Astrocyte (in vitro differentiated cells and primary cell): ENCODE measurements at regions not wholly inside any gene's neighbourhood (a gene's known extent, or its start where the extent isn't known, plus 50 kb on each side); places are given as distances from the start of the nearest gene placed in this dataset.

Experiments used
- DNase-seq: peaks from one replicate; pipeline ENCODE4 v3.0.0-alpha.2; 2010; ENCODE audit warnings: low read depth
- FAIRE-seq: peaks from 2 replicates; lab custom pipeline; 2011; peaks lifted over from hg19 to GRCh38; lab: Jason Lieb, UNC
- H2AFZ ChIP-seq: 2 replicates; pipeline ENCODE4 v1.6.0; 2012; ENCODE audit warnings: low read depth, low read length, inconsistent platforms
- H3K27ac ChIP-seq: 2 replicates; pipeline ENCODE4 v1.5.1; 2011; ENCODE audit warnings: low read depth, low read length, inconsistent platforms
- H3K27me3 ChIP-seq: 2 replicates; pipeline ENCODE4 v1.6.0; 2011; ENCODE audit warnings: low read length, inconsistent platforms; ENCODE audit not compliant: insufficient read depth
- H3K36me3 ChIP-seq: 2 replicates; pipeline ENCODE4 v1.5.1; 2011; ENCODE audit warnings: low read length, inconsistent platforms; ENCODE audit not compliant: insufficient read depth
- H3K4me1 ChIP-seq: 2 replicates; pipeline ENCODE4 v1.5.1; 2011; ENCODE audit warnings: low read length, inconsistent platforms; ENCODE audit not compliant: insufficient read depth
- H3K4me2 ChIP-seq: 2 replicates; pipeline ENCODE4 v1.6.0; 2012; ENCODE audit warnings: low read length, inconsistent platforms
- H3K4me3 ChIP-seq: 2 replicates; pipeline ENCODE4 v1.5.1; 2011; ENCODE audit warnings: low read depth, mild to moderate bottlenecking, low read length, inconsistent platforms; ENCODE audit not compliant: insufficient read depth
- H3K79me2 ChIP-seq: 2 replicates; pipeline ENCODE4 v1.6.0; 2012; ENCODE audit warnings: mild to moderate bottlenecking, low read length, inconsistent platforms; ENCODE audit not compliant: insufficient read depth
- H3K9ac ChIP-seq: 2 replicates; pipeline ENCODE4 v1.6.0; 2012; ENCODE audit warnings: mild to moderate bottlenecking, low read length, inconsistent platforms
- H3K9me3 ChIP-seq: 2 replicates; pipeline ENCODE4 v1.5.1; 2012; ENCODE audit warnings: low read depth, mild to moderate bottlenecking, low read length, inconsistent platforms; ENCODE audit not compliant: insufficient read depth
- H4K20me1 ChIP-seq: 2 replicates; pipeline ENCODE4 v1.6.0; 2012; ENCODE audit warnings: low read length, inconsistent platforms; ENCODE audit not compliant: insufficient read depth
- H3K27ac Mint-ChIP-seq: one replicate; pipeline ENCODE4 v1.8.0; 2021; ENCODE audit warnings: mild to moderate bottlenecking, mixed read lengths; ENCODE audit not compliant: unreplicated experiment
- H3K27me3 Mint-ChIP-seq: one replicate; pipeline ENCODE4 v1.8.0; 2021; ENCODE audit warnings: low read depth, mixed read lengths; ENCODE audit not compliant: unreplicated experiment
- H3K36me3 Mint-ChIP-seq: one replicate; pipeline ENCODE4 v1.8.0; 2021; ENCODE audit warnings: low read depth, mixed read lengths; ENCODE audit not compliant: unreplicated experiment
- H3K4me1 Mint-ChIP-seq: one replicate; pipeline ENCODE4 v1.8.0; 2021; ENCODE audit warnings: low read depth, mixed read lengths; ENCODE audit not compliant: unreplicated experiment
- H3K4me3 Mint-ChIP-seq: one replicate; pipeline ENCODE4 v1.8.0; 2021; ENCODE audit warnings: mild to moderate bottlenecking, moderate library complexity, mixed read lengths; ENCODE audit not compliant: unreplicated experiment
- H3K9me3 Mint-ChIP-seq: one replicate; pipeline ENCODE4 v1.8.0; 2021; ENCODE audit warnings: mild to moderate bottlenecking, mixed read lengths; ENCODE audit not compliant: unreplicated experiment
- CTCF ChIP-seq: IDR thresholded peaks from 2 replicates; pipeline ENCODE4 v1.5.1; 2011; ENCODE audit warnings: low read depth, mild to moderate bottlenecking, inconsistent platforms, low read length, moderate library complexity; ENCODE audit not compliant: insufficient read depth
- EZH2 ChIP-seq: IDR thresholded peaks from 2 replicates; pipeline ENCODE4 v1.6.1; 2012; ENCODE audit warnings: mild to moderate bottlenecking, low read length, inconsistent platforms; ENCODE audit not compliant: insufficient read depth

DNA sequence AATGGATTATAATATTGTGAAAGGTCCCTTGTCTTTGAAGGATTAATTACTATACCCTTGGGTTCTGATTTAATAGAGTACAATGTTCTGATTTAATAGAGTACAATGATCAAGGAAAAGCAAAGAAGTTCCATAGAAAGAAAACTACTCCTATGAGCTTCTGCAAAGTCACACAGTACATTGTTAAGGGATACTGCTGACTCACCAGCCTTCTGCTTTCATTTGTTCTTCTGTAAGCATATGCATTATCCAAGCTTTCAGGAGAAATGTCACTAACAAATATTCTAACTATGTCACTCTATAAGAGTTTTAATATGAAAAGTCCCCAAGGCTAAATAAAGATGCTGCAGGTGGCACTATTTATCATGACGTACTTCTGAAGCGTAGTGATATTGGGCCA, 396.7 kb downstream of the RFC3 start:
- Mint-ChIP-seq H3K27ac (no peak overlapping the region), H3K4me3 (no peak overlapping the region), H3K9me3 (peaks cover 4% of the 10 kb centered on the region), H3K4me1 (peaks cover 5% of the 10 kb centered on the region), H3K36me3 (no peaks in the 10 kb centered on the region), H3K27me3 (no peaks in the 10 kb centered on the region)
- H3K27me3 ChIP-seq, result no peaks in the 10 kb centered on the region
- TF ChIP-seq CTCF (no peak), EZH2 (no peak)
- H3K9ac ChIP-seq, result no peak overlapping the region
- H3K4me3 ChIP-seq, result no peak overlapping the region
- H2AFZ ChIP-seq, result no peak overlapping the region
- no peak for DNase-seq
- no peaks in the 10 kb centered on the region for H3K79me2 ChIP-seq
- FAIRE-seq, result no peak
- H3K36me3 ChIP-seq, result no peaks in the 10 kb centered on the region
- H3K9me3 ChIP-seq, result no peaks in the 10 kb centered on the region
- no peak overlapping the region for H3K4me2 ChIP-seq
- H3K4me1 ChIP-seq, result no peaks in the 10 kb centered on the region
- H3K27ac ChIP-seq, result no peak overlapping the region
- no peaks in the 10 kb centered on the region for H4K20me1 ChIP-seq

DNA sequence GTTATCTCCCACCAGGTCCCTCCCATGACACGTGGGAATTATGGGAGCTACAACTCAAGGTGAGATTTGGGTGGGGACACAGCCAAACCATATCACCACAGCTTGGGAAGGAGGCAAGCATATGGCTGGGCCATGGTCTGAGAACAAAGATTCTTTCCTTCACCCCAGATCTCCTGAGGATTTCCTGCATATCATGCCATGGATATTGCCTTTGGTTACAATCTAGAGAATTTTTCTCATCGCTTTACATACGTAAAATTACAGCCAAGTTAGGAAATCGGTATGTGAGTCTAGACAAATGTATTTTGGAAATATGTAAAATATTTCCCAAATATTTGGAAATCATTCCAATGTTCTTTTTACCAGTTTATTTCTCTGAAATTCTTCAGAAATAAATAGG, 398.3 kb downstream of the RFC3 start:
- TF ChIP-seq CTCF (no peak), EZH2 (no peak)
- Mint-ChIP-seq H3K27me3 (no peaks in the 10 kb centered on the region), H3K27ac (no peak overlapping the region), H3K4me1 (peaks cover 5% of the 10 kb centered on the region), H3K4me3 (no peak overlapping the region), H3K9me3 (peaks cover 4% of the 10 kb centered on the region), H3K36me3 (no peaks in the 10 kb centered on the region)
- no peaks in the 10 kb centered on the region for H3K36me3 ChIP-seq
- FAIRE-seq, result no peak
- no peak overlapping the region for H3K27ac ChIP-seq
- H3K9me3 ChIP-seq, result no peaks in the 10 kb centered on the region
- H3K27me3 ChIP-seq, result no peaks in the 10 kb centered on the region
- no peak overlapping the region for H2AFZ ChIP-seq
- H3K79me2 ChIP-seq, result no peaks in the 10 kb centered on the region
- DNase-seq, result no peak
- no peak overlapping the region for H3K4me2 ChIP-seq
- no peaks in the 10 kb centered on the region for H4K20me1 ChIP-seq
- H3K4me3 ChIP-seq, result no peak overlapping the region
- H3K4me1 ChIP-seq, result no peaks in the 10 kb centered on the region
- no peak overlapping the region for H3K9ac ChIP-seq

GRCh38 chr13:34217343-34218025, 399.5 kb downstream of the RFC3 start:
- H3K9me3 Mint-ChIP-seq, result peaks cover 4% of the 10 kb centered on the region
- no peak overlapping the region for H3K4me3 Mint-ChIP-seq
- H3K27me3 ChIP-seq, result no peaks in the 10 kb centered on the region
- no peak overlapping the region for H2AFZ ChIP-seq
- no peak overlapping the region for H3K27ac ChIP-seq
- no peak overlapping the region for H3K4me3 ChIP-seq
- no peak overlapping the region for H3K4me2 ChIP-seq
- TF ChIP-seq EZH2 (no peak), CTCF (no peak)
- peaks cover 5% of the 10 kb centered on the region for H3K4me1 Mint-ChIP-seq
- FAIRE-seq (no peak), DNase-seq (no peak)
- no peaks in the 10 kb centered on the region for H4K20me1 ChIP-seq
- H3K36me3 Mint-ChIP-seq, result no peaks in the 10 kb centered on the region
- no peaks in the 10 kb centered on the region for H3K79me2 ChIP-seq
- H3K36me3 ChIP-seq, result no peaks in the 10 kb centered on the region
- H3K9ac ChIP-seq, result no peak overlapping the region
- no peaks in the 10 kb centered on the region for H3K27me3 Mint-ChIP-seq
- no peak overlapping the region for H3K27ac Mint-ChIP-seq
- no peaks in the 10 kb centered on the region for H3K9me3 ChIP-seq
- H3K4me1 ChIP-seq, result no peaks in the 10 kb centered on the region
